C4-2B (cell line): ENCODE measurements at regions not wholly inside any gene's neighbourhood (a gene's known extent, or its start where the extent isn't known, plus 50 kb on each side); places are given as distances from the start of the nearest gene placed in this dataset.
A peak's percentile ranks its signal among the peaks of the same experiment; 100 is the strongest.

Experiments
- H3K27ac ChIP-seq: fragments of 450-650 bp; 2 replicates; pipeline ENCODE4 v1.5.1; 2017
- CTCF ChIP-seq: fragments of 450-650 bp; conservative IDR thresholded peaks from 2 replicates; pipeline ENCODE4 v1.5.1; 2017; ENCODE audit warnings: mild to moderate bottlenecking
- ZFX ChIP-seq: fragments of 450-650 bp; IDR thresholded peaks from 2 replicates; pipeline ENCODE4 v1.6.1; 2017

- TF ChIP-seq ZFX = no peak
- no peak for TF ChIP-seq CTCF
- no peak overlapping the region for H3K27ac ChIP-seq
Measured at GRCh38 chr5:5046680-5047502, 93.2 kb upstream of the ADAMTS16 start.

- TF ChIP-seq CTCF = no peak
- no peak for TF ChIP-seq ZFX
- no peak overlapping the region for H3K27ac ChIP-seq
Measured at GRCh38 chr5:5050801-5051200, 89.3 kb upstream of the ADAMTS16 start.

- TF ChIP-seq CTCF = no peak
- TF ChIP-seq ZFX = no peak
- no peak overlapping the region for H3K27ac ChIP-seq
Measured at GRCh38 chr5:5055712-5056111, 84.4 kb upstream of the ADAMTS16 start.

GRCh38 chr5:5061836-5062235 is 78.3 kb upstream of the ADAMTS16 start:
- H3K27ac ChIP-seq = no peak overlapping the region
- TF ChIP-seq ZFX = no peak
- TF ChIP-seq CTCF = no peak

- TF ChIP-seq ZFX (no peak), CTCF (no peak)
- no peak overlapping the region for H3K27ac ChIP-seq
Measured at GRCh38 chr5:5062525-5063302, 77.4 kb upstream of the ADAMTS16 start.

GRCh38 chr5:5063533-5063953 is 76.6 kb upstream of the ADAMTS16 start:
- H3K27ac ChIP-seq = no peak overlapping the region
- TF ChIP-seq CTCF (peak; percentile 17; the same call in 1 of the 2 replicates), ZFX (no peak)

- no peak overlapping the region for H3K27ac ChIP-seq
- TF ChIP-seq CTCF (no peak), ZFX (no peak)
Measured at GRCh38 chr5:5065472-5065871, 74.7 kb upstream of the ADAMTS16 start.
